T-cell (primary cell): ENCODE measurements at regions not wholly inside any gene's neighbourhood (a gene's known extent, or its start where the extent isn't known, plus 50 kb on each side); places are given as distances from the start of the nearest gene placed in this dataset.

Experiments used
- ATAC-seq, 4 experiments: fragments of 200-7000 bp in 3 of 4; fragments of 150-1000 bp in 1 of 4; cut with Tn5 transposase; replicated peaks in 1 of 4; 1 replicate in 3 of 4; 2 replicates in 1 of 4; pipeline ENCODE4 v1.10.0; 2021; ENCODE audit warnings: moderate library complexity in 3 of 4, mild to moderate bottlenecking in 2 of 4, moderate number of reproducible peaks in 1 of 4
- CTCF ChIA-PET, 2 donors: fragments of 300-600 bp; sonication (Branson Sonifier 250); formaldehyde crosslinking; loops; one replicate each; lab custom pipeline; 2022; ENCODE audit warnings: antibody characterized with exemption in 2 of 2; lab: Charles Lee
- POLR2A ChIA-PET, 2 donors: fragments of 300-600 bp; sonication (Branson Sonifier 250); formaldehyde crosslinking; loops; one replicate each; lab custom pipeline; 2022; ENCODE audit warnings: antibody characterized with exemption in 2 of 2; lab: Charles Lee
- DNase-seq, 35 experiments: peaks; one replicate each; pipeline versions ENCODE4 v3.0.0 to v3.0.0-alpha.2; 2013 to 2023
- H3K27ac ChIP-seq: one replicate; pipeline ENCODE4 v1.5.1; 2013; ENCODE audit warnings: low read length
- H3K27me3 ChIP-seq, 2 experiments: replicated peaks in 1 of 2; 1 replicate in 1 of 2; 2 replicates in 1 of 2; pipeline versions ENCODE4 v1.6.1 to v1.7.0; 2013; ENCODE audit warnings: low read length in 1 of 2, mixed read lengths in 1 of 2; ENCODE audit not compliant: control insufficient read depth in 2 of 2, insufficient read depth in 2 of 2; ENCODE audit errors: extremely low read depth in 1 of 2
- H3K36me3 ChIP-seq, 2 donors: 1 replicate in 1 of 2; 2 replicates in 1 of 2; pipeline versions ENCODE4 v1.6.1 to v1.7.0; 2013; ENCODE audit warnings: low read length in 1 of 2; ENCODE audit not compliant: control insufficient read depth in 2 of 2, insufficient read depth in 1 of 2; ENCODE audit errors: extremely low read depth in 1 of 2
- H3K4me1 ChIP-seq, 2 experiments: 1 replicate in 1 of 2; 2 replicates in 1 of 2; pipeline versions ENCODE4 v1.6.1 to v1.7.0; 2013; ENCODE audit warnings: low read length in 2 of 2, mixed read lengths in 1 of 2; ENCODE audit not compliant: insufficient read depth in 2 of 2, control insufficient read depth in 1 of 2; ENCODE audit errors: extremely low read depth in 1 of 2
- H3K4me3 ChIP-seq, 2 donors: 1 replicate in 1 of 2; 2 replicates in 1 of 2; pipeline versions ENCODE4 v1.5.1 to v1.7.0; 2013; ENCODE audit warnings: mild to moderate bottlenecking in 2 of 2, low read length in 1 of 2, moderate library complexity in 1 of 2; ENCODE audit not compliant: control insufficient read depth in 1 of 2; ENCODE audit errors: extremely low read depth in 1 of 2
- H3K9me3 ChIP-seq: 2 replicates; pipeline ENCODE4 v1.7.0; 2013
- H3K27ac Mint-ChIP-seq, 2 donors: one replicate each; pipeline ENCODE4 v1.8.0; 2020 to 2021; ENCODE audit warnings: mild to moderate bottlenecking in 2 of 2, mixed read lengths in 2 of 2
- H3K27me3 Mint-ChIP-seq, 2 donors: one replicate each; pipeline ENCODE4 v1.8.0; 2021 to 2022; ENCODE audit warnings: mixed read lengths in 2 of 2
- H3K36me3 Mint-ChIP-seq: one replicate; pipeline ENCODE4 v1.8.0; 2021; ENCODE audit warnings: mixed read lengths
- H3K4me1 Mint-ChIP-seq, 3 donors: one replicate each; pipeline ENCODE4 v1.8.0; 2020 to 2022; ENCODE audit warnings: mixed read lengths in 3 of 3, mild to moderate bottlenecking in 1 of 3
- H3K4me3 Mint-ChIP-seq, 3 donors: one replicate each; pipeline ENCODE4 v1.8.0; 2020 to 2022; ENCODE audit warnings: mild to moderate bottlenecking in 3 of 3, mixed read lengths in 3 of 3, moderate library complexity in 3 of 3
- H3K9me3 Mint-ChIP-seq, 3 donors: one replicate each; pipeline ENCODE4 v1.8.0; 2020 to 2022; ENCODE audit warnings: mixed read lengths in 3 of 3
- WGBS: methylation state at CpG from one replicate; pipeline ENCODE4 v1.1.5; 2013; ENCODE audit warnings: missing lambda C conversion rate; ENCODE audit not compliant: insufficient coverage; 5-methylcytosine and 5-hydroxymethylcytosine counted together

GRCh38 chr10:3480281-3480989 lies 304.6 kb downstream of the KLF6 start:
- Histone ChIP-seq H3K36me3 (no peaks in the 10 kb centered on the region), H3K4me1 (peaks cover 9 to 12% of the 10 kb centered on the region in 2 experiments), H3K27ac (no peak overlapping the region), H3K27me3 (peaks cover 0 to 2% of the 10 kb centered on the region in 2 experiments), H3K9me3 (no peaks in the 10 kb centered on the region), H3K4me3 (no peak overlapping the region)
- H3K9me3 Mint-ChIP-seq, result no peaks in the 10 kb centered on the region
- H3K4me1 Mint-ChIP-seq, result peaks cover 11 to 20% (median 12%) of the 10 kb centered on the region in 3 donors
- WGBS, result 42% methylated on average over 2 of the region's 8 CpGs
- ChIA-PET CTCF (no interaction called here), POLR2A (no interaction called here)
- no peak overlapping the region for H3K4me3 Mint-ChIP-seq
- no peaks in the 10 kb centered on the region for H3K27me3 Mint-ChIP-seq
- ATAC-seq (no peak), DNase-seq (no peak)
- H3K36me3 Mint-ChIP-seq, result no peaks in the 10 kb centered on the region
- no peak overlapping the region for H3K27ac Mint-ChIP-seq

GRCh38 chr10:3478632-3479240 lies 306.2 kb upstream of the PITRM1 start:
- H3K27me3 ChIP-seq, result peaks cover 0 to 2% of the 10 kb centered on the region in 2 experiments
- Mint-ChIP-seq H3K4me3 (no peak overlapping the region), H3K4me1 (peaks cover 3 to 9% (median 6%) of the 10 kb centered on the region in 3 donors), H3K27ac (no peak overlapping the region), H3K27me3 (no peaks in the 10 kb centered on the region), H3K36me3 (no peaks in the 10 kb centered on the region), H3K9me3 (no peaks in the 10 kb centered on the region)
- H3K27ac ChIP-seq, result no peak overlapping the region
- H3K4me3 ChIP-seq, result no peak overlapping the region
- DNase-seq, result no peak
- POLR2A ChIA-PET, result no interaction called here
- WGBS, result 97% methylated on average over 7 of the region's 7 CpGs
- H3K9me3 ChIP-seq, result no peaks in the 10 kb centered on the region
- no peaks in the 10 kb centered on the region for H3K36me3 ChIP-seq
- H3K4me1 ChIP-seq, result no peaks in the 10 kb centered on the region
- ATAC-seq, result no peak
- CTCF ChIA-PET, result no interaction called here

- DNase-seq, result no peak
- Mint-ChIP-seq H3K4me3 (no peak overlapping the region), H3K27ac (no peak overlapping the region), H3K27me3 (no peaks in the 10 kb centered on the region), H3K36me3 (no peaks in the 10 kb centered on the region), H3K9me3 (no peaks in the 10 kb centered on the region), H3K4me1 (peaks cover 7 to 12% (median 12%) of the 10 kb centered on the region in 3 donors)
- no peak overlapping the region for H3K27ac ChIP-seq
- WGBS, result no CpG with 5 or more reads among the region's 2 CpGs
- peaks cover 0 to 5% of the 10 kb centered on the region in 2 experiments for H3K4me1 ChIP-seq
- ChIA-PET CTCF (no interaction called here), POLR2A (no interaction called here)
- ATAC-seq, result no peak
- H3K36me3 ChIP-seq, result no peaks in the 10 kb centered on the region
- peaks cover 0 to 2% of the 10 kb centered on the region in 2 experiments for H3K27me3 ChIP-seq
- H3K4me3 ChIP-seq, result no peak overlapping the region
- H3K9me3 ChIP-seq, result no peaks in the 10 kb centered on the region
Observed at GRCh38 chr10:3478153-3478552, 305.6 kb upstream of the PITRM1 start.

- CTCF ChIA-PET, result no interaction called here
Observed at GRCh38 chr10:3477683-3478082, 305.1 kb upstream of the PITRM1 start.

GRCh38 chr10:3476640-3477448 lies 304.3 kb upstream of the PITRM1 start:
- no peak overlapping the region for H3K27ac Mint-ChIP-seq
- no peaks in the 10 kb centered on the region for H3K27me3 Mint-ChIP-seq
- no peaks in the 10 kb centered on the region for H3K9me3 Mint-ChIP-seq
- ChIA-PET CTCF (no interaction called here), POLR2A (no interaction called here)
- H3K4me1 Mint-ChIP-seq, result peaks cover 19 to 24% (median 19%) of the 10 kb centered on the region in 3 donors
- no peak overlapping the region for H3K4me3 Mint-ChIP-seq
- H3K36me3 ChIP-seq, result no peaks in the 10 kb centered on the region
- H3K4me1 ChIP-seq, result peaks cover 3 to 9% of the 10 kb centered on the region in 2 experiments
- H3K9me3 ChIP-seq, result no peaks in the 10 kb centered on the region
- H3K27ac ChIP-seq, result no peak overlapping the region
- no peaks in the 10 kb centered on the region for H3K36me3 Mint-ChIP-seq
- H3K27me3 ChIP-seq, result no peaks in the 10 kb centered on the region
- ATAC-seq (no peak), DNase-seq (no peak)
- no peak overlapping the region for H3K4me3 ChIP-seq
- WGBS, result 92% methylated on average over 4 of the region's 12 CpGs

More at GRCh38 chr10:3477683-3478082, 305.1 kb upstream of the PITRM1 start:
- no peaks in the 10 kb centered on the region for H3K36me3 Mint-ChIP-seq
- H3K9me3 Mint-ChIP-seq, result no peaks in the 10 kb centered on the region
- Histone ChIP-seq H3K9me3 (no peaks in the 10 kb centered on the region), H3K27ac (no peak overlapping the region), H3K4me3 (no peak overlapping the region), H3K4me1 (peaks cover 3 to 5% of the 10 kb centered on the region in 2 experiments), H3K27me3 (peaks cover 0 to 2% of the 10 kb centered on the region in 2 experiments), H3K36me3 (no peaks in the 10 kb centered on the region)
- H3K27me3 Mint-ChIP-seq, result no peaks in the 10 kb centered on the region
- no CpG with 5 or more reads among the region's 3 CpGs for whole genome bisulfite sequencing
- DNase-seq, result no peak
- POLR2A ChIA-PET, result no interaction called here
- ATAC-seq, result no peak
- H3K4me3 Mint-ChIP-seq, result no peak overlapping the region
- no peak overlapping the region for H3K27ac Mint-ChIP-seq
- peaks cover 11 to 16% (median 13%) of the 10 kb centered on the region in 3 donors for H3K4me1 Mint-ChIP-seq

- ATAC-seq (no peak), DNase-seq (no peak)
- H3K4me1 ChIP-seq, result peaks cover 3 to 12% of the 10 kb centered on the region in 2 experiments
- ChIA-PET POLR2A (no interaction called here), CTCF (no interaction called here)
- Mint-ChIP-seq H3K4me3 (no peak overlapping the region), H3K27me3 (no peaks in the 10 kb centered on the region), H3K27ac (no peak overlapping the region), H3K9me3 (no peaks in the 10 kb centered on the region), H3K4me1 (peaks cover 22 to 27% (median 22%) of the 10 kb centered on the region in 3 donors), H3K36me3 (no peaks in the 10 kb centered on the region)
- 98% methylated on average over 5 of the region's 10 CpGs for WGBS
- H3K36me3 ChIP-seq, result no peaks in the 10 kb centered on the region
- no peaks in the 10 kb centered on the region for H3K27me3 ChIP-seq
- H3K4me3 ChIP-seq, result no peak overlapping the region
- no peaks in the 10 kb centered on the region for H3K9me3 ChIP-seq
- H3K27ac ChIP-seq, result no peak overlapping the region
Observed at GRCh38 chr10:3476186-3476585, 303.6 kb upstream of the PITRM1 start.
